ENCODE measurements at regions not wholly inside any gene's neighbourhood (a gene's known extent, or its start where the extent isn't known, plus 50 kb on each side); places are given as distances from the start of the nearest gene placed in this dataset.

GRCh38 chr6:170174771-170175643 is 115.9 kb downstream of the DLL1 start:
- TF ChIP-seq GATA3 (IDR thresholded peaks at IDR 0.05; ENCODE audit: low read depth, low read length) (no peak), GATA2 (IDR thresholded peaks at IDR 0.05; ENCODE audit: low read depth, low read length) (no peak)
